ENCODE measurements at regions not wholly inside any gene's neighbourhood (a gene's known extent, or its start where the extent isn't known, plus 50 kb on each side); places are given as distances from the start of the nearest gene placed in this dataset.

DNA sequence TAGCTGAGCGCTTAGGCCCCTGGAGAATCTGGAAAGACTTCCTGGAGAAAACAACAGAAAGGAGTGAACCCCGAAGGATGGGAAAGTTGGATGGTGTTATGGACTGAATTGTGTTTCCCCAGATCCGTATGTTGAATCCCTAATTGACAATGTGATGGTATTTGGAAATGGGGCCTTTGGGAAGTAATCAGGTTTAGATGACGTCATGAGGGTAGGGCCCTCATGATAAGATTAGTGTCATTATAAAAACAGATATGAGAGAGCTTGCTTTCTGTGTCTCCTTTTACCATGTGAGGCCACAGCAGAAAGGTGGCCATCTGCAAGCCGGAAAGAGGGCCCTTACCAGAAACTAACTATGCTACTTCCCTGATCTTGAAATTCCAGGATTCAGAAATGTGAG, 159.5 kb downstream of the QDPR start:
- peaks cover 3 to 13% of the 10 kb centered on the region in 2 donors for H3K27me3 Mint-ChIP-seq
- Histone ChIP-seq H3K9me3 (no peaks in the 10 kb centered on the region), H3K4me3 (ENCODE audit: control insufficient read depth in 1 of 2, extremely low read depth in 1 of 2, low read length in 1 of 2) (no peak overlapping the region), H3K27ac (ENCODE audit: low read length) (no peak overlapping the region), H3K36me3 (ENCODE audit: control insufficient read depth in 2 of 2, extremely low read depth in 1 of 2, insufficient read depth in 1 of 2, low read length in 1 of 2) (no peaks in the 10 kb centered on the region), H3K27me3 (replicated peaks in 1 of 2; ENCODE audit: control insufficient read depth in 2 of 2, extremely low read depth in 1 of 2, insufficient read depth in 2 of 2, low read length in 1 of 2) (no peaks in the 10 kb centered on the region), H3K4me1 (ENCODE audit: control insufficient read depth in 1 of 2, extremely low read depth in 1 of 2, insufficient read depth in 2 of 2, low read length in 2 of 2) (no peaks in the 10 kb centered on the region)
- no peaks in the 10 kb centered on the region for H3K36me3 Mint-ChIP-seq
- H3K4me3 Mint-ChIP-seq = no peak overlapping the region
- DNase-seq = no peak
- ChIA-PET POLR2A (no interaction called here), CTCF (no interaction called here)
- H3K9me3 Mint-ChIP-seq = no peaks in the 10 kb centered on the region
- 89% methylated on average over 4 of the region's 5 CpGs for WGBS (ENCODE audit: insufficient coverage)
- ATAC-seq (replicated peaks in 1 of 4) = no peak
- H3K4me1 Mint-ChIP-seq = no peaks in the 10 kb centered on the region
- H3K27ac Mint-ChIP-seq = no peak overlapping the region

DNA sequence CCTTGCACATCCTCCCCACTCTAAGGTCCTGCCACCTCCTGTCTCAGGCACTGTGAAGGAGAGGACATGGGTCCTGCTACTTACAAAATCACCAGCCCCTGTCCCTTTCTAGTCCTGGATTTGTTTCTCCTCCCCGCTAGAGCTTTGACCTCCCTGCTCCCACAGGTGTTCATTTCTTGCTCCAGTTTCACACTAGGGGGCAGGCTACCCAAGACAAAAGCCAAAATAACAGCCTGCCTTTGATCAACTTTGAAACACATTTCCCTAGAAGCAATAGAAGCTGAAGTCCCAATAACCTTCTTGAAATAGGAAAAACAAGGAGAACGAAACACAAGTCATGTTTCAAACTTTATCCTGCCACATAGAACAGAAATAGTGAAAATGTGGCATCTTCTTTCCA, 164.4 kb downstream of the QDPR start:
- POLR2A ChIA-PET = no interaction called here
- Mint-ChIP-seq H3K4me3 (no peak overlapping the region), H3K9me3 (no peaks in the 10 kb centered on the region), H3K4me1 (no peaks in the 10 kb centered on the region), H3K27me3 (no peaks in the 10 kb centered on the region), H3K27ac (no peak overlapping the region), H3K36me3 (no peaks in the 10 kb centered on the region)
- Histone ChIP-seq H3K36me3 (ENCODE audit: control insufficient read depth in 2 of 2, extremely low read depth in 1 of 2, insufficient read depth in 1 of 2, low read length in 1 of 2) (no peaks in the 10 kb centered on the region), H3K27me3 (replicated peaks in 1 of 2; ENCODE audit: control insufficient read depth in 2 of 2, extremely low read depth in 1 of 2, insufficient read depth in 2 of 2, low read length in 1 of 2) (no peaks in the 10 kb centered on the region), H3K4me1 (ENCODE audit: control insufficient read depth in 1 of 2, extremely low read depth in 1 of 2, insufficient read depth in 2 of 2, low read length in 2 of 2) (no peaks in the 10 kb centered on the region), H3K27ac (ENCODE audit: low read length) (no peak overlapping the region), H3K9me3 (no peaks in the 10 kb centered on the region), H3K4me3 (ENCODE audit: control insufficient read depth in 1 of 2, extremely low read depth in 1 of 2, low read length in 1 of 2) (no peak overlapping the region)
- WGBS (ENCODE audit: insufficient coverage) = no CpG with 5 or more reads among the region's 2 CpGs
- peak in 14 of 35 experiments; percentile 3 to 52 (median 12) for DNase-seq
- CTCF ChIA-PET = interaction anchor here (1.1 to 2.2 kb wide), 7 partner anchors 9 to 125 kb away, joined by 3 to 8 read pairs (median 5); no protein-coding TSS in a partner anchor
- peak in 1 of 4 experiments; percentile 45 for ATAC-seq (replicated peaks in 1 of 4)

- Histone ChIP-seq H3K27me3 (replicated peaks in 1 of 2; ENCODE audit: control insufficient read depth in 2 of 2, extremely low read depth in 1 of 2, insufficient read depth in 2 of 2, low read length in 1 of 2) (no peaks in the 10 kb centered on the region), H3K4me3 (ENCODE audit: control insufficient read depth in 1 of 2, extremely low read depth in 1 of 2, low read length in 1 of 2) (no peak overlapping the region), H3K36me3 (ENCODE audit: control insufficient read depth in 2 of 2, extremely low read depth in 1 of 2, insufficient read depth in 1 of 2, low read length in 1 of 2) (no peaks in the 10 kb centered on the region), H3K4me1 (ENCODE audit: control insufficient read depth in 1 of 2, extremely low read depth in 1 of 2, insufficient read depth in 2 of 2, low read length in 2 of 2) (peaks cover 12 to 23% of the 10 kb centered on the region in 2 experiments), H3K9me3 (no peaks in the 10 kb centered on the region), H3K27ac (ENCODE audit: low read length) (no peak overlapping the region)
- Mint-ChIP-seq H3K4me1 (peaks cover 24 to 33% (median 31%) of the 10 kb centered on the region in 3 donors), H3K9me3 (no peaks in the 10 kb centered on the region), H3K27me3 (no peaks in the 10 kb centered on the region), H3K27ac (no peak overlapping the region), H3K4me3 (no peak overlapping the region), H3K36me3 (no peaks in the 10 kb centered on the region)
- ChIA-PET POLR2A (no interaction called here), CTCF (no interaction called here)
- ATAC-seq (replicated peaks in 1 of 4) (no peak), DNase-seq (no peak)
- 88% methylated on average over 1 of the region's 2 CpGs for WGBS (ENCODE audit: insufficient coverage)
Observed at GRCh38 chr4:17339376-17339775, 172.5 kb downstream of the QDPR start.

GRCh38 chr4:17336986-17337385, 174.9 kb downstream of the QDPR start:
- Histone ChIP-seq H3K9me3 (no peaks in the 10 kb centered on the region), H3K27ac (ENCODE audit: low read length) (peak overlapping the region; percentile 40), H3K4me3 (ENCODE audit: control insufficient read depth in 1 of 2, extremely low read depth in 1 of 2, low read length in 1 of 2) (no peak overlapping the region), H3K27me3 (replicated peaks in 1 of 2; ENCODE audit: control insufficient read depth in 2 of 2, extremely low read depth in 1 of 2, insufficient read depth in 2 of 2, low read length in 1 of 2) (no peaks in the 10 kb centered on the region), H3K4me1 (ENCODE audit: control insufficient read depth in 1 of 2, extremely low read depth in 1 of 2, insufficient read depth in 2 of 2, low read length in 2 of 2) (peaks cover 12 to 23% of the 10 kb centered on the region in 2 experiments), H3K36me3 (ENCODE audit: control insufficient read depth in 2 of 2, extremely low read depth in 1 of 2, insufficient read depth in 1 of 2, low read length in 1 of 2) (no peaks in the 10 kb centered on the region)
- H3K4me3 Mint-ChIP-seq = peak overlapping the region in 2 of 3 donors; percentile 22 to 37
- POLR2A ChIA-PET = no interaction called here
- WGBS (ENCODE audit: insufficient coverage) = no CpG with 5 or more reads among the region's 1 CpG
- H3K4me1 Mint-ChIP-seq = peaks cover 24 to 33% (median 31%) of the 10 kb centered on the region in 3 donors
- no peaks in the 10 kb centered on the region for H3K27me3 Mint-ChIP-seq
- no peaks in the 10 kb centered on the region for H3K36me3 Mint-ChIP-seq
- CTCF ChIA-PET = interaction anchor here in 1 of 2 donors (0.7 to 1.3 kb wide), 5 partner anchors 9 to 1686 kb away, joined by 3 to 7 read pairs (median 4); no protein-coding TSS in a partner anchor
- no peaks in the 10 kb centered on the region for H3K9me3 Mint-ChIP-seq
- no peak for DNase-seq
- peak; percentile 10 to 25 (median 14) for ATAC-seq (replicated peaks in 1 of 4)
- H3K27ac Mint-ChIP-seq = peak overlapping the region; percentile 71 to 88

GRCh38 chr4:17336524-17336961, 175.3 kb downstream of the QDPR start:
- H3K4me1 ChIP-seq (ENCODE audit: control insufficient read depth in 1 of 2, extremely low read depth in 1 of 2, insufficient read depth in 2 of 2, low read length in 2 of 2) = peaks cover 12 to 23% of the 10 kb centered on the region in 2 experiments
- Mint-ChIP-seq H3K36me3 (no peaks in the 10 kb centered on the region), H3K27me3 (no peaks in the 10 kb centered on the region), H3K9me3 (no peaks in the 10 kb centered on the region), H3K27ac (peak overlapping the region; percentile 71 to 88), H3K4me3 (peak overlapping the region in 2 of 3 donors; percentile 22 to 37), H3K4me1 (peaks cover 24 to 33% (median 31%) of the 10 kb centered on the region in 3 donors)
- CTCF ChIA-PET = interaction anchor here in 1 of 2 donors (0.7 to 1.3 kb wide), 7 partner anchors 9 to 1686 kb away, joined by 3 to 7 read pairs (median 3); no protein-coding TSS in a partner anchor
- ATAC-seq (replicated peaks in 1 of 4) (peak; percentile 96 to 99 (median 98)), DNase-seq (peak; percentile 42 to 87 (median 64))
- no peaks in the 10 kb centered on the region for H3K9me3 ChIP-seq
- H3K4me3 ChIP-seq (ENCODE audit: control insufficient read depth in 1 of 2, extremely low read depth in 1 of 2, low read length in 1 of 2) = no peak overlapping the region
- H3K27me3 ChIP-seq (replicated peaks in 1 of 2; ENCODE audit: control insufficient read depth in 2 of 2, extremely low read depth in 1 of 2, insufficient read depth in 2 of 2, low read length in 1 of 2) = no peaks in the 10 kb centered on the region
- POLR2A ChIA-PET = no interaction called here
- H3K36me3 ChIP-seq (ENCODE audit: control insufficient read depth in 2 of 2, extremely low read depth in 1 of 2, insufficient read depth in 1 of 2, low read length in 1 of 2) = no peaks in the 10 kb centered on the region
- 2% methylated on average over 7 of the region's 10 CpGs for WGBS (ENCODE audit: insufficient coverage)
- H3K27ac ChIP-seq (ENCODE audit: low read length) = peak overlapping the region; percentile 63

DNA sequence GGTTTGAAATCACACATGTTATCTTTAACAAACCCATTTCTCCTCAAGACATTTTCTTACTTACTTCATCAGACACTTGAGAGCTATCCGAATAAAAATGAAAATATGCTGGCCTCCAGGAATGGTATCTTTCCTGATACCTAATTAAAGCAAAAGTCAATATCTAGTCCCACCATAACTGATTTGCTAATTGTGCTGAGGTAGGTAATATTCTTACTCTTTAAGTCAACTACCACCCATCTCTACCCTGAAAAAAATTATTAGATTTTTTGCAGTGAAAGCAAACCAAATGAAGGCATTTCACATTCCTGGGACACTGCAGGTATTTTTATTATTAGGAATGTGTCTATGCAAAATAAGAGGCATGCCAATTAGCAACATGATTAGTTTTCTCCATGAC, 175.8 kb downstream of the QDPR start:
- H3K4me1 Mint-ChIP-seq = peaks cover 24 to 33% (median 31%) of the 10 kb centered on the region in 3 donors

More for the DNA sequence above, 175.8 kb downstream of the QDPR start:
- H3K27ac Mint-ChIP-seq = peak overlapping the region in 1 of 2 donors; percentile 88
- Histone ChIP-seq H3K4me3 (ENCODE audit: control insufficient read depth in 1 of 2, extremely low read depth in 1 of 2, low read length in 1 of 2) (no peak overlapping the region), H3K4me1 (ENCODE audit: control insufficient read depth in 1 of 2, extremely low read depth in 1 of 2, insufficient read depth in 2 of 2, low read length in 2 of 2) (peaks cover 12 to 23% of the 10 kb centered on the region in 2 experiments), H3K27ac (ENCODE audit: low read length) (peak overlapping the region; percentile 63), H3K9me3 (no peaks in the 10 kb centered on the region), H3K27me3 (replicated peaks in 1 of 2; ENCODE audit: control insufficient read depth in 2 of 2, extremely low read depth in 1 of 2, insufficient read depth in 2 of 2, low read length in 1 of 2) (no peaks in the 10 kb centered on the region), H3K36me3 (ENCODE audit: control insufficient read depth in 2 of 2, extremely low read depth in 1 of 2, insufficient read depth in 1 of 2, low read length in 1 of 2) (no peaks in the 10 kb centered on the region)
- no peak for DNase-seq
- POLR2A ChIA-PET = no interaction called here
- no peak for ATAC-seq (replicated peaks in 1 of 4)
- whole genome bisulfite sequencing (ENCODE audit: insufficient coverage) = no CpG with 5 or more reads among the region's 1 CpG
- H3K36me3 Mint-ChIP-seq = no peaks in the 10 kb centered on the region
- H3K27me3 Mint-ChIP-seq = no peaks in the 10 kb centered on the region
- H3K4me3 Mint-ChIP-seq = peak overlapping the region in 1 of 3 donors; percentile 22
- H3K9me3 Mint-ChIP-seq = no peaks in the 10 kb centered on the region
- CTCF ChIA-PET = interaction anchor here in 1 of 2 donors (0.7 to 1.3 kb wide), 5 partner anchors 11 to 1685 kb away, joined by 3 to 7 read pairs (median 4); no protein-coding TSS in a partner anchor
